Upper lobe of left lung (tissue), 4 donors: ENCODE measurements at regions not wholly inside any gene's neighbourhood (a gene's known extent, or its start where the extent isn't known, plus 50 kb on each side); places are given as distances from the start of the nearest gene placed in this dataset.

ENCODE experiments used
- CTCF ChIP-seq, 6 experiments: fragments of 450-650 bp in 4 of 6; fragments of 200-600 bp in 2 of 6; sonication (generic) in 2 of 6; IDR thresholded peaks; one replicate each; pipeline ENCODE4 v1.5.1; 2016 to 2019; ENCODE audit warnings: antibody characterized with exemption in 6 of 6
- EP300 ChIP-seq, 4 donors: sonication (generic); formaldehyde crosslinking; IDR thresholded peaks; one replicate each; pipeline ENCODE4 v1.5.1; 2017; ENCODE audit warnings: antibody characterized with exemption in 4 of 4, control low read depth in 2 of 4
- POLR2A ChIP-seq, 4 donors: fragments of 450-650 bp; IDR thresholded peaks; one replicate each; pipeline ENCODE4 v1.5.1; 2016 to 2017; ENCODE audit warnings: antibody characterized with exemption in 4 of 4, mild to moderate bottlenecking in 2 of 4
- POLR2AphosphoS5 ChIP-seq, 2 donors: sonication (generic); formaldehyde crosslinking; IDR thresholded peaks; one replicate each; pipeline ENCODE4 v1.5.1; 2017; ENCODE audit warnings: antibody characterized with exemption in 2 of 2

GRCh38 chr4:17077105-17077504 is 178.7 kb upstream of the LDB2 start:
- no peak for TF ChIP-seq CTCF (IDR thresholded peaks at IDR 0.05)
- no peak for TF ChIP-seq POLR2A (IDR thresholded peaks at IDR 0.05)
- TF ChIP-seq POLR2AphosphoS5 (IDR thresholded peaks at IDR 0.05) = no peak
- TF ChIP-seq EP300 (IDR thresholded peaks at IDR 0.05) = no peak
